ENCODE measurements at regions not wholly inside any gene's neighbourhood (a gene's known extent, or its start where the extent isn't known, plus 50 kb on each side); places are given as distances from the start of the nearest gene placed in this dataset.

GRCh38 chr6:140228491-140228890, 854.0 kb upstream of the CITED2 start:
- no peak for DNase-seq
- Mint-ChIP-seq H3K9me3 (peaks cover 24% of the 10 kb centered on the region), H3K27me3 (ENCODE audit: insufficient read depth) (no peaks in the 10 kb centered on the region), H3K27ac (no peak overlapping the region), H3K4me3 (no peak overlapping the region), H3K4me1 (no peaks in the 10 kb centered on the region), H3K36me3 (ENCODE audit: low read depth) (no peaks in the 10 kb centered on the region)
- H3K4me1 ChIP-seq (ENCODE audit: control insufficient read depth, insufficient read depth, low read length), result no peaks in the 10 kb centered on the region
- TF ChIP-seq, protein P1, sequence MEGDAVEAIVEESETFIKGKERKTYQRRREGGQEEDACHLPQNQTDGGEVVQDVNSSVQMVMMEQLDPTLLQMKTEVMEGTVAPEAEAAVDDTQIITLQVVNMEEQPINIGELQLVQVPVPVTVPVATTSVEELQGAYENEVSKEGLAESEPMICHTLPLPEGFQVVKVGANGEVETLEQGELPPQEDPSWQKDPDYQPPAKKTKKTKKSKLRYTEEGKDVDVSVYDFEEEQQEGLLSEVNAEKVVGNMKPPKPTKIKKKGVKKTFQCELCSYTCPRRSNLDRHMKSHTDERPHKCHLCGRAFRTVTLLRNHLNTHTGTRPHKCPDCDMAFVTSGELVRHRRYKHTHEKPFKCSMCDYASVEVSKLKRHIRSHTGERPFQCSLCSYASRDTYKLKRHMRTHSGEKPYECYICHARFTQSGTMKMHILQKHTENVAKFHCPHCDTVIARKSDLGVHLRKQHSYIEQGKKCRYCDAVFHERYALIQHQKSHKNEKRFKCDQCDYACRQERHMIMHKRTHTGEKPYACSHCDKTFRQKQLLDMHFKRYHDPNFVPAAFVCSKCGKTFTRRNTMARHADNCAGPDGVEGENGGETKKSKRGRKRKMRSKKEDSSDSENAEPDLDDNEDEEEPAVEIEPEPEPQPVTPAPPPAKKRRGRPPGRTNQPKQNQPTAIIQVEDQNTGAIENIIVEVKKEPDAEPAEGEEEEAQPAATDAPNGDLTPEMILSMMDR (conservative IDR thresholded peaks at IDR 0.05), result no peak
- H3K27me3 ChIP-seq (ENCODE audit: control insufficient read depth, insufficient read depth, low read length, poor library complexity, severe bottlenecking), result no peaks in the 10 kb centered on the region
- peaks cover 4% of the 10 kb centered on the region for H3K9me3 ChIP-seq (ENCODE audit: control insufficient read depth, low read length)
- H3K27ac ChIP-seq (ENCODE audit: low read depth, low read length), result no peak overlapping the region
- 100% methylated on average over 1 of the region's 1 CpG; no CpG with 5 or more reads in 1 of the 2 experiments for WGBS, 2 experiments (ENCODE audit: insufficient coverage in 1 of 2, insufficient read length in 1 of 2)
- no peak overlapping the region for H3K4me3 ChIP-seq (ENCODE audit: low read length)
- H3K9ac ChIP-seq (ENCODE audit: extremely low read depth, low read length, poor library complexity, severe bottlenecking), result no peak overlapping the region
- no peaks in the 10 kb centered on the region for H3K36me3 ChIP-seq (ENCODE audit: control insufficient read depth, insufficient read depth, low read length)

DNA sequence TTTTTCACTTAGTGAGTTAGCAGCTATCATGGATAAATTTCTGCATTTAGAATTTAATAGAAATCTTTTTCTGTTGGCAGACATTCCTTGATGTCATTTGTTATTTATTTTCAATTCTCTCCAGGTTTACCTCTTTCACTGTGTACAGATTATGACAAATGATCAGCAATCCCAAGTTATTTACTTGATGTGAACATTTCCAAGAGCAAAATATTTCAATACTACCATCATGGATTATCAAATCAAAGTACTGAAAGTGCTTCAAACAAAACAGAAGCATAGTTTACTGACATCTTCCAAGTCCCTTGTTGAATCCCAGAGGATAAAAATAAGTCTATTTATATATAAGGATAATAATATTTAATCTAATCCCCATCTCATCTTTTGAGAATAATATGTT, 852.2 kb upstream of the CITED2 start:
- no peaks in the 10 kb centered on the region for H3K36me3 ChIP-seq (ENCODE audit: control insufficient read depth, insufficient read depth, low read length)
- no peaks in the 10 kb centered on the region for H3K27me3 Mint-ChIP-seq (ENCODE audit: insufficient read depth)
- no peak overlapping the region for H3K27ac ChIP-seq (ENCODE audit: low read depth, low read length)
- no peaks in the 10 kb centered on the region for H3K4me1 Mint-ChIP-seq
- H3K36me3 Mint-ChIP-seq (ENCODE audit: low read depth), result no peaks in the 10 kb centered on the region
- no peaks in the 10 kb centered on the region for H3K27me3 ChIP-seq (ENCODE audit: control insufficient read depth, insufficient read depth, low read length, poor library complexity, severe bottlenecking)
- H3K4me3 ChIP-seq (ENCODE audit: low read length), result no peak overlapping the region
- no peak for DNase-seq
- H3K9me3 ChIP-seq (ENCODE audit: control insufficient read depth, low read length), result no peaks in the 10 kb centered on the region
- TF ChIP-seq, protein P1 (conservative IDR thresholded peaks at IDR 0.05), result no peak
- H3K4me1 ChIP-seq (ENCODE audit: control insufficient read depth, insufficient read depth, low read length), result no peaks in the 10 kb centered on the region
- no peak overlapping the region for H3K27ac Mint-ChIP-seq
- H3K4me3 Mint-ChIP-seq, result no peak overlapping the region
- H3K9me3 Mint-ChIP-seq, result peaks cover 8% of the 10 kb centered on the region
- no peak overlapping the region for H3K9ac ChIP-seq (ENCODE audit: extremely low read depth, low read length, poor library complexity, severe bottlenecking)

- no peaks in the 10 kb centered on the region for H3K36me3 ChIP-seq (ENCODE audit: control insufficient read depth, insufficient read depth, low read length)
- Mint-ChIP-seq H3K27ac (no peak overlapping the region), H3K9me3 (peaks cover 3% of the 10 kb centered on the region), H3K4me3 (no peak overlapping the region), H3K36me3 (ENCODE audit: low read depth) (no peaks in the 10 kb centered on the region), H3K4me1 (no peaks in the 10 kb centered on the region), H3K27me3 (ENCODE audit: insufficient read depth) (no peaks in the 10 kb centered on the region)
- TF ChIP-seq, protein P1 (conservative IDR thresholded peaks at IDR 0.05), result no peak
- DNase-seq, result no peak
- H3K9me3 ChIP-seq (ENCODE audit: control insufficient read depth, low read length), result no peaks in the 10 kb centered on the region
- H3K4me3 ChIP-seq (ENCODE audit: low read length), result no peak overlapping the region
- H3K27me3 ChIP-seq (ENCODE audit: control insufficient read depth, insufficient read depth, low read length, poor library complexity, severe bottlenecking), result no peaks in the 10 kb centered on the region
- H3K4me1 ChIP-seq (ENCODE audit: control insufficient read depth, insufficient read depth, low read length), result no peaks in the 10 kb centered on the region
- H3K9ac ChIP-seq (ENCODE audit: extremely low read depth, low read length, poor library complexity, severe bottlenecking), result no peak overlapping the region
- no peak overlapping the region for H3K27ac ChIP-seq (ENCODE audit: low read depth, low read length)
- 98% methylated on average over 2 of the region's 2 CpGs; no CpG with 5 or more reads in 1 of the 2 experiments for WGBS, 2 experiments (ENCODE audit: insufficient coverage in 1 of 2, insufficient read length in 1 of 2)
These were observed 851.4 kb upstream of the CITED2 start for GRCh38 chr6:140225701-140226436.

All from endodermal cell (in vitro differentiated cells).